Cerebellar cortex (tissue), 1 donor: ENCODE measurements at regions not wholly inside any gene's neighbourhood (a gene's known extent, or its start where the extent isn't known, plus 50 kb on each side); places are given as distances from the start of the nearest gene placed in this dataset.

Experiments used
- DNase-seq: peaks from one replicate; pipeline ENCODE4 v3.0.0-alpha.2; 2015; ENCODE audit warnings: low spot score

DNA sequence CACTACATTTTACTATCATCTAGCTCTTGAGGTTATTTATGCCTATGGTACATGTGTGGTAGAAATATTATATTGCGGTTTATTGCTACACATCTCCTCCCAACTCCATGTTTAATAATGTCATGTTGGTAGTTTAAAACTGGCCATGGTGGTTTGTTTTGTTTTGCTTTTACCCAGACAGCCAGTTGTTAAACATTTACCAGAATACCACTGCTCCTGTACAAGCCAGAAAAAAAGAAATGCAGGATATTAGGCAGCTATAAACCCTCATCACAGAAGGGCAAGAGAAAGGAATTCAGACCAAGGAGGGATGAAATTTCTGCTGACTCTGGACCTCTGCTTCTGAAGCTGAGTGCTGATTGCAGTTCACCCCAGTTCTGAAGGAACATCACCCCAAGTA, 451.8 kb upstream of the IL12A start:
- DNase-seq = no peak

DNA sequence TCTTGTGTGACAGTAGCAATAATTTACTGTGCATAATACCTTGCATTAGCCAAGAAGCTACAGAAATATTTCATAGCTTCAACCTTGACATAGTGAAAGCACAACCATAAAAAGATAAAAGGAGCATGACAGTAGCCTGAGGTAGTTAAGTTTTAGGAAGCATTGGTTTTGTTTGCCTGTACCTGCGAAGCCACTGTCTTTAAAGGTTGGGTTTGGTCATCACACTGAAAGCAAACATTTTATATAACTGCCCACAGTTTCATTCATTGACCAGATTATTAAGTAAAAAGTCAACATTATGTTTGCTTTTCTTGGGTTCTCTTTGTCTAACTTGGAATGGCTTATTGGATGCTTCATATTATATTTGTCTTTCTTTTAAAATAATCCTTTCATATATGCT, 450.1 kb upstream of the IL12A start:
- no peak for DNase-seq

DNA sequence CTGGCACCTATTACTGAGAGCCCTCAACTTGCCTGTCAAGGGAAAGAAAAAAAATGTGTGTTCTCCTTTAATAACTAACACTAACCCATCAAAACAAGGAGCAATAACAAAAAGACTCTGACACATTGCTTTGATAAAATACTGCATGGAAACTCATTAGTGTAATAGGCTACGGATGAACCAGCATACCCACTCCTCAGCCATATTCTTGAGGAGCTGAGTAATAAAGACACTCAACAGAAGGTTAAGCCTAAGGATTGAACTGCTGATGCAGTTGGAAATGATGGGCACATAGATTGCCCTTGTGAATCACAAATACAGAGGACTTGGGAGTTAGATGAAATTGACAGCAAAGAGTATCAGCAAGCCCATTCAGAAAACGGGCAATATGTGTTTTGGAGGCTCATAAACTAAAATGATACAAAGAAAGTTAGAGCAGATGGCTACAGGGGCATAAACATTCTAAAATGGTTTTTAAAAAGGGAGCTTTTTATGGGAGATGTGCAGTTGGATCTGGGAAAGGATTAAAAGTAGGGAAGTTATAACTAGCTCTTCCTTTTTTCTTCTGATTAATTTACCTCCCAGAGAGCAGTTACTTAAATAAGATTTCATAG, 447.6 kb upstream of the IL12A start:
- no peak for DNase-seq

DNA sequence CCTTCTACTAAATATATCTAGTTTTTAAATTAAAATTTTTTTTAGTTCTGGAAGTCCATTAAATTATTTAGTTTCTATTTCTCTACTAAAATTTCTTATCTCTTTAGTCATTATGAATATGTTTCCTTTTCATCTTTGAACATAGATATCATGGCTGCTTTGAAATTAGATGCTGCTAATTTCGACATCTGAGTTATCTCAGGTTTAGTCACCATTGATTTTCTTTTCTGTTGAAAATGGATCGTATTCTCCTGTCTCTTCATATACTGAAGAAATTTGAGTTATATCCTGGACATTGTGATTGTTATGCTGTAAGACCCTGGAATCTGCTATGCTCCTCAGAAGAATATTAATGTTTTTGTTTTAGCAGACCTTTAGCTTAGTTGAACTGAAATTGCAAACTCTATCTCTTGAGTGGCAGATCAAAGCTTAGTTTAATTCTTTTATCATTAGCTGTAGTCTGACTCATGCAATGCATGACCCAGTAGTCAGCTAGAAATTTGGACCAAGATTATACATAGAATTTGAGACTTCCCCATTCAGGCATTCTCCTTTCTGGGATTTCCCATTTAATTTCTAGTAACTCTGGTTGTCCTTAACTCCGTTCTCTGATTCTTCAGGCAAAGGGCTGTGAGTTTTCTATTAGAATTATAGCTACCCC, 439.8 kb upstream of the IL12A start:
- DNase-seq = no peak

DNA sequence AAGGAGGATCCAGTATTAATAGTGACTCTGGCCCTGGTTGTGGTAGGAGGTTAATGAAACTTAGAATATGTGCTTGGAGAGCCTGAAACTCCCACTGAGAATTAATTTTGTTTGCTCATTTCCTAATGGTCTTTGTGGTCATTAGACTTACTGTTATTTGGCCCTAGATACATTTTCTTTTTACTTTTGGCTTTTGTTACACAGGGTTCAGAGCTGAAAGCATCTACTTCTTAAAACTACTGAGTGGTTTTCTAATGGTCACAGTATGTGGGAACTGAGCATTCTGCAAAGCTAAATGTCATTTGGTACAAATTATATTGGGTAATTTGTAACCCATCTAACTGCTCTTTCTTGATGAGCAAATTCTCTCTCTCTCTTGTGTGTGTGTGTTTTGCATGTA, 433.4 kb upstream of the IL12A start:
- DNase-seq = no peak

DNA sequence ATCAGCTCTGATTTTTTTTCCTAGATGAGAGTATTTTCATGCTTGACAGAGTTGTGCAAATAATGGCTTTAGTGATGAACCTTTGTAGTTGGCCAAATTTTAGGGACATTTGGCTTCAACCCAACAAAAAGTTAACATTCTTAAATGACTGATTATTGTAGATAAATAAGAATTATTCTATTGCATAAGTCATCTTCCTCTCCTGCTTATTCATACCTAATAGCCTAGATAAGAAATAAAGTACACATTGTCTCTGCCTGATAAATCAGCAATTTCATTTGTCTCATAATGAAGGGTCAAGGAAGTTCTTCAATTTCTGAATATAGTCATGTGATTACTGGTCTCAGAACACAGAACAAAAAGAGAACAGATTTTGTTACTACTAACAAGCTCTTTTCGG, 428.9 kb upstream of the IL12A start:
- no peak for DNase-seq

DNA sequence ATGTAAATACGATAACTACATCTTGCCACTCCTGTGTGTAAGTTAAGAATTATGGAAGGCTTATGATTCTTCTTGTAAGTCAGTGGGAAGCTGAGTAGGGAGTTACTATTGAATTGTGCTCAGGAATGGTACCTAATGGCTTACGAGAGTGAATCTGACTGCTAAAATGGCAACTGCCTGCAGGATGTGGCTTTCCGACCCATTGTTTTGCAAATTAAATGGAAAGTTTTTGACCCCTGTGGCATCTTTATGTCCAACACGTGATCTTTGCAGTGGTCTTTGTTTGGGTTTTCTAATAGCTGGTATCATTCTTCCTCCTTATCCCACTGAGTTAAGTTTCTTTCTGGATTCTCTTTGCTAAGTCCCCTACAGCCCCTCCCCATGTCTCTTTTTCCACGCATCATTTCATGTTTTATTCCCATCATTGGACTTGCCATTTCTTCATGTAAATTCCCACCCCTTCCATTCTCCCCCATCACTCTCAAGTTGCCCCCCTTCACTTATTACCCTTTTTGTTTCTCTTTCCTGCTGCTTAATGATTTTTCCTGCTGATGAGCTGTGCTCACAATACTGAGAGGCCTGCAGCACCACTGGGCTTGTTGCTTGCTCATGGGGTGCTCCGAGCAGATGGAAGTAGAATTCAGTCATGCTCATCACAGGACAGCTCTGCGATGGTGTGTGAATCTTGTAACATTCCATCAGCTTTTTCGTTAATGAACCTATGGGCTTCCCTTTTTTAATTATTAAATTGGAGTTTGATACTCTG, 428.2 kb upstream of the IL12A start:
- DNase-seq = no peak

DNA sequence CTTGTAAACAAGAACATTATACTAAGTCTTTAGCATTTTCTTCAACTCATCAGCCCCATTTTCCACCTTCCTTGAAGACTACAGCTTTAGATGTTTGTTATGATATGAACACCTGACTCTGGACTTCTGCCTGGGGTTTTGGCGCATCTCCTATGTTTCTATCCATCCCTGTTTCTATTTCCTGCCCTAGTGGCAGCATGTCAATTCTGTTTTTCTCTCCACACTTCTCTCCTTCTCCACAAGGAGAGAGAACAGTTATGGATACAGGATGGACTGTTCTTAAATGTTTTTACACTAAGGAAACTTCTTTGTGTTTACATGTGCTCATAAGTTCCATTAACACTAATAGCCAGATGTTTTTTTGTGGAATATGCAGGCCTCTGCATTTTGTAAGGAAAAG, 423.3 kb upstream of the IL12A start:
- DNase-seq = no peak

DNA sequence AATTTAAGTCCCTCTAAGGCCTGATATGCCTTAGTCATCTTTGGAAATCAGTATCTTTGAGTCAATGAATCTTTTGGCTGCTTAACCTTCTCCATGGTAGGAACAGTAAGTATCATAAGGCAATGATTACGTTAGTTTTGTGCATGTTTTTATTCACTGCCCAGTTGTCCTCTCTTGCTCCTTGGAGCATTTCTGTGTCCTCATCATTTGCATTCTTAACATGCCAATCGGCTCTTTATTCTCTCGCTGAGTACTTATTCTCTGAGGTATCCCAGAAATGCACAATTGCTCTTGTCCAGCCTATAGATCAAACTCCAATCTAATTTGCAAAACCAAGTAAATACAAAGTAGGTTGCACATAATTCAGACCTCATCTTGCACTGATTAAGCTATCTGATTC, 405.0 kb upstream of the IL12A start:
- peak; percentile 28 for DNase-seq

DNA sequence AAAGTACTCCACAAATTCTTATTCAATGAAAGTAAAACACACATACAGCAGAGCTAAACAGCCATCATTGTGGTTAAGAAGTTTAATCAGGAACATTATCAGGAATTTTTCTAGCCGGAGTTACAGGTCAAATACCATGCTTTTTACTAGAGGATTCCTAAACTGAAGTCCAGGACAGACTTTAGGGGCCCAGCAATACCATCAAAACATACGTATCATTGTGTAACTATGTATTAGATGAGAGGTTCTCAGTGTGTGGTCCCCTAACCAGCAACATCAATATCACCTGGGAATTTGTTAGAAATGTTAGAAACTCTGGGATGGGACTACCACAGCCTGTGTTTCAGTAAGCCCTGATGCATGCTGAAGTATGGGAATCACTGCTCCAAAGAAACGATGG, 404.2 kb upstream of the IL12A start:
- peak; percentile 49 for DNase-seq

DNA sequence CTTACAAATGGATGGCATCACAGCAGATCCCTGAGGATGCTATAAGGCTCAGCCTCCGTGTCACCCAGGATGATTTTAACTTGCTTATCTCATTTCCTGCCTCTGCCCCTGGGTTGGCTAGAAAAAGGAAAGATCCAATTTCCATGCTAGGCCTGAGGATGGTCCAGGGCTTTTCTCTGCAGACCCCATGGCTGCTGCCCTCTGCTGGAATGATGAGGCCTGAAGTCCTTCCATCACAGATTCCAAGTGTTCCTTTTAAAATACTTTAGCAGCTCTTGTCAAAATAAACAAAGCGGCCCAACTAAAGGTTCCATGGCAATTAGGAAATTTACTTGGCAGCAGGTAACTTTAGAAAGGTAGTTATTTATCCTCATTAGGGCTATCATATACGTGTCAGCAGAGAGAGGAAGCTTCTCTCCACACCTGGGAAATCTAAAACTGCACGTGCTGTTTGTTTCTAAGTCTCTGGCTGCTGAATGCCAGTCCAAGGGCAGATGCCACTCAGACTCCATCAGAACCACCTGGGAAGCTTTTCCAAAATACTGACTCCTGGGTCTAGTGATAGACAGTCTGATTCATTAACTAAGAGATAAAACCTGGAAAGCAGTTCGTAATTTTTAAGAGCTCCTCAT, 401.9 kb upstream of the IL12A start:
- DNase-seq = peak; percentile 51

DNA sequence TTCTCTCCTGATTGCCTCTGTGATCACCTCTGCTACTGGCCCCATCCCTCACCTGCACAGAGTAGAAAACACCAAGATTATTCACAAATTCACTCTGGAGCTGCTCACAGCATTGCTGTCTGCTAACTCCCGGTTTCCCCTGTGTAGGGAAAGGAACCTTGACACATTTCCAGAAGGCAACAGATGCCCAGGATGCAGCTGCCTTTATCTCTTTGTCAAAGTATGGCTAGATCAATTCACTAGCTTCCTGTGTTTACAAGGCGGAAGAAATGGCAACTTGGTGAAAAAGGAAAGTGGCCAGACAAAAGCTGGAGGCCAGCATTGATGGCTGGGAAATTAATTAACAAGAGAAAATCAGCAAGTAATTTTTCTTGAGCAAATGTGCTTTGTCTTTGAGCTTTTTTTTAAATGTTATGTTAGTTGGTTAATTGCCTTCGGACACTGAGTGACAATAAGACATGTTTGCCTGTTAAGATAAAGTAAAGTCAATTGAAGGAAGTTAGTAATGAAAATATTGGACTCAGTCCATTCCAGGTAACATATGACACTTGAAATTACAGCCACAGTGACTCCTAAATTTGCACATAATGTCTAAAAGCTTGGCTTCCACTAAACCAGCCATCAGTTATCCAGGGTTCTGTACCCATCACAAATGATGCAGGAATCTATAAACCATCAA, 394.6 kb upstream of the IL12A start:
- no peak for DNase-seq

DNA sequence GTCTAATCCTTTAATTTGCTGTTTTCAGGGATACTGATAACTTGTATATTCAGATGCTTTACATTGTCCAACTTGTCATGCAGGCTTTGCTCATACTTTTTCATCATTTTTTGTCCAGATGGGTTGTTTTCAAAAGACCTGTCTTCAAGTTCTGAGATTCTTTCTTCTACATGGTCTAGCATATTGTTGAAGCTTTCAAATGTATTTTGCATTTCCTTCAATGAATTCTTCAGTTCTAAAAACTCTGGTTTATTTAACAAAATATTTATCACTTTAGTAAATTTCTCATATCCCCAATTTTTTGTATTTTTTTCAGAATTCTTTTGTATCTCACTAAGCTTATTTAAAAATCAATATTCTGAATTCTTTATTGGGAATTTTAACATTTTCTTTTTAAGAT, 388.3 kb upstream of the IL12A start:
- DNase-seq = no peak

DNA sequence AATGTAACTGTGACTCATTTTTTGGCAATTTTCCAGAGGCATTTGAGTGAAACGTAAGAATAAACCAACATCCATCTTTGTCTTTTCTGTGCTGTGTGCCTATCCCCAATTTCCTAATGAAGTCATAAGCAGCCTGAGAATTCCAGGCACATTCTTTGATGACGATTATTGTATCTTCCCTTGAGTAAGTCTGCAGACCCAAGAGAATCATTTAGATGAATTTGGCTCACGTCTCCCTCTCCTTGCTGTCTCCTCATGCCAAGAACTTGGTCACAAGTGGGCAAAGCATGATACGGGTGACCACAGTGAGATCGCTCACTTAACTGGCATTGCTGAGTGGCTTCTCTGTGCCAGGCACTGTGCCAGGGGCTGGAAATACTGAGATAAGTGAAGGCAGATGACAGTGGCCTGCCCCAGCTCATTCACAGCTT, 384.5 kb upstream of the IL12A start:
- DNase-seq = no peak

DNA sequence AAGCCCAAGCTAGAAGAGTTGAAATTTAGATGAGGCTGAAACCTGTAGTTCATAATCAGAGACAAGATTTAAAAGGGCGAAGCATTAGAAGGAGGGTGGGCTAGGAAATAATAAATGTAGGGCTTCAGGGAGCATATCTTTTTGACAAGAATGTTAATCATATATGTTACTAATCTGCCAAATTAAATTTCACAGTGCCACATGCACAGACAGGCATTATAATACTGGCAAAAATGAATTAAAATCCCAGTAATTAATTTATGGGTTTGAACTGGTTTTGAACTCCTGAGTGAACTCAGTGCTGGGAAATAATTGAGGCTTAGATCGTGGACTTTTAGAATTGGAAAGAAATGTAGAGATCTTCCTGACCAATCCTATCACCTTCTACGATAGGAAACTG, 383.5 kb upstream of the IL12A start:
- no peak for DNase-seq

DNA sequence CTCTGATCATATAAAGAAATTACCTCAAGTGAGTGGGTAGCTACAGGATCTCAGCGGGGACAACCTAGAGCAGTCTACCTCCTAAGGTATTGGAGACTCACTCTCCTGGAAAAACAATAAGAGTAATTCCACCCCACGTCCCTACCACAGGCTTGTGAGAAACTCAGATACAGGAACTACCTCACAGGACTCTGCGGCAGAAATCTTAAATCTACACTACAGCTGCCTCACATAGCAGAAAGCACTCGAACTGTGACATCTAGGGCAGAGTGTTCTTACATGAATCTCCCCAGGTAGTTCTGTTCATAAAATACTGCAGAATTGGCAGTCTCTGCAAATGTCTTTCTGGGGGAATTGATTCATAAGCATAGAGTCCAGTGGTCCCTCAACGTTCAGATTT, 382.9 kb upstream of the IL12A start:
- no peak for DNase-seq

DNA sequence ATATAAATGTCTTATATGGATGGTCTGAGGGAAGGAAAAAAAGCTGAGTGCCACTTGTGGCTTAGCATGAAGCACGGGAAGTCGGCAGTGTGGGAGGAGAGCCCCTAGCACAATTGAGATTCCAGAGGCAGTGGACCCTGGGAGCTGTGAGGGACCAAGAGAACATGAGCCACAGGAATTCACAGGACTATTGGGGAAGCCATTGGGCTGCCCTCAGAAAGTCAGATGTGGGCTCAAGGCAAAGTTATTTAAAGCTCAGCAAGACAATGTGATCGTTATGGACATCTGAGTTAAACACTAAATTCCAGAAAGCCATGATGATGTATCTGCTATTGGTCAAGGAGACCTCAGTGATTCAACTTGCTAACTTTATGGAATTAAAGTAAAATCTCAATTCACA, 380.8 kb upstream of the IL12A start:
- DNase-seq = no peak

DNA sequence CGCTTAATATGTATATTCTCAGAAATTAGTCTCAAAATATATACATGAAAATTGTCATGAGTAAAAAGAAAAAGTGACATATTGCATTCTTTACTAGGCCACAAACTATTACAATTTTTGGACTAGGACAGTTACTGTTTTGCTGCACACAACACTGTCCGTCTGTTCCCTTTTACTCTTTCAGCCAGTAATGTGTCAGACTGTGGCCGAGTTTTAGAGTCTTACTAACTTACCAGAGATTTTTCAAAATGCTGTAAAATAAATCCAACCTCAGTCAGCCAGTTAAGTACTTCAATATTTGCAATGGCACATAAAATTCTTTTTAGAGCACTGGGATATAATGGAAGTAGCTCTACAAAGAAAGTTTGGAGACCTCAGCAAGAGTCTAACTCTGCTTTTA, 380.3 kb upstream of the IL12A start:
- DNase-seq = no peak

DNA sequence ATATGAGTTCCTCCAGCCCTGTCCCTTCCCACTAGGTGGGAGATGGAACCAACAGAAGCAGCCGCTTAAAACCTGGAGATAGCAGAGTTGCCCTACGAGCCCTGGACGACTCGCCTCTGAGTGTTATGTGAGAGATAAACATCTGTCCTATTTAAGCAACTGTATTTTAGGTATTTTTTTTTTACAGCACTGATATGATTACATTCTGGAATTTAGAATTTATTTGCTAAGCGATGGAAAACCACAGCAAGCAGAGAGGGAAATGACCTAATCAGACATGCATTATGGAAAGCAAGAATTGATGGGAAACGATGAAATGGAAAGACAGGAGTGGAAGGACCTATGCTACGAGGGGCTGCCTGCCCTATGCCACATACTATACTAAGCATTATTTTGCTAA, 379.0 kb upstream of the IL12A start:
- DNase-seq = no peak

DNA sequence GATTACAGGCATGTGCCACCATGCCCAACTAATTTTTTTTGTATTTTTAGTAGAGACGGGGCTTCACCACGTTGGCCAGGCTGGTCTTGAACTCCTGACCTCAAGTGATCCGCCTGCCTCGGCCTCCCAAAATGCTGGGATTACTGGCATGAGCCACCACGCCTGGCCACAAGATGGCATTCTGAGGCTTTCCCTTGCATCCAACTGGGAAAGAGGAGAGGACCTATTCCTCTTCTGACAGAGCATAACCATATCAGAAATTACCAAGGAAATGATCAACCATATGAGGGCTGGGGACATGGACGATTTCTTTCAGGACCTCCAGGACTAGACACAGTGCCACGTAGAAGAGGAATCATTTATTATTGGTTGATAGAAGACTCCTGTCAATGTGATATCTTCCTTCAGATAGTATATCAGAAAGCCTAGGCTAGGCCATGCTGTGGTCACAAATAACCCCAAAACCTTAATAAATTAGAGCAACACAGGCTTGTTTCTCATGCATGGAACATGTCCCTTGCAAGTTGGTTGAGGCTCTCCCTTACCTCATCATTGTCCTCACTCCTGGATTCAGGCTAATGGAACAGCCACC, 372.3 kb upstream of the IL12A start:
- peak; percentile 53 for DNase-seq

DNA sequence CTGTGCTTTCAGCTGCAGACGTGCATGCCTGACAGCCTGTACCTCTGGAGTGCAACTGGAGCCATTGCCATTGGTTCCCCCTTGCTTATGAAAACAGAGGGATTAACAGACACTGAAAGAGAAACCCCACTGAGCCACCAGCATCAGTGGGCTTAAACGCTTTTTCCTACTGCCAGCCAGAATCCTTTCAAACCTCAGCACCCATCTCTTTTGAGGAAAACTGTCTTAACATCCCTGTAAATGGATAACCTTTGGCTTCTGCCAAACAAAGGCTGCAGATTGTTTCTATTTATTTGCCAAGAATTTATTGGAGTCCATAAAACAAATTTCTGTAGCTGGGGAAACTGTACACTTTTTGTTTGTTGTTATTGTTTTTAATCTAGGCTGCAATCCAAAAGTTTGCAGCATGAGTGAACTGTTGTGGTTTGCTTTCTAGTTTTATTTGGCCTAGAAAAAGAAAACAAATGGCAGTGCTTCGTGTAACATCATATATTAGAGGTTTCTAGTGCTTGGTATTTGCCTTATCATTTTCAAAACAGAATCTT, 369.2 kb upstream of the IL12A start:
- DNase-seq = peak; percentile 8

DNA sequence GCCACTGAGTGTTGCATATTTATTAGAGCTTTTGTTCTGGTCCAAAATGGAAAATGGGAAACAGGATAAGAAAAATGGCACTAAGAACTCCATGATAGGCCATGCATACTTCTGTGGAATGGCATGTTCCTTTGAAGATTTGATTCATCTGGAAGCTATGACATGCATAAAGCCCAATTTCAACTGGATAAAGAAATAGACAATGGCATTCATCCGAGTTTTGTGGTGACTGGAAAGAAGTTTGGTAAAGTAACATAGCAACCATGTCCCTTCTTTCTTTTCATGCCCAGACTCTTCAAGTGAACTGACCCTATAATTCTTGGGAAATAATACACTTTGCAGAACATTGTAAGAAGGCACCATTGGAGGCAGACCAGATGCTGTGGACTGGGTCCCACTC, 368.4 kb upstream of the IL12A start:
- no peak for DNase-seq
